GM12892 (cell line): ENCODE measurements at regions not wholly inside any gene's neighbourhood (a gene's known extent, or its start where the extent isn't known, plus 50 kb on each side); places are given as distances from the start of the nearest gene placed in this dataset.

Source experiments
- POLR2A ChIP-seq: IDR thresholded peaks from 2 replicates; pipeline ENCODE4 v1.6.1; 2011; ENCODE audit warnings: low read depth, low read length, control low read depth
- POLR2AphosphoS5 ChIP-seq: IDR thresholded peaks from 2 replicates; pipeline ENCODE4 v1.6.1; 2011; ENCODE audit warnings: low read depth, low read length, control low read depth
- TAF1 ChIP-seq: IDR thresholded peaks from 2 replicates; pipeline ENCODE4 v1.6.1; 2011; ENCODE audit warnings: low read depth, mild to moderate bottlenecking, control low read depth, low read length, borderline replicate concordance

- no peak for TF ChIP-seq POLR2A
- no peak for TF ChIP-seq TAF1
- no peak for TF ChIP-seq POLR2AphosphoS5
Observed at GRCh38 chr14:97077687-97078086, 280.5 kb downstream of the VRK1 start.
